ENCODE measurements at regions not wholly inside any gene's neighbourhood (a gene's known extent, or its start where the extent isn't known, plus 50 kb on each side); places are given as distances from the start of the nearest gene placed in this dataset.

- TF ChIP-seq CTCF (IDR thresholded peaks at IDR 0.05; ENCODE audit: low read depth, low read length) (no peak), EZH2phosphoT487 (IDR thresholded peaks at IDR 0.05; ENCODE audit: low read depth) (no peak)
Observed at GRCh38 chr1:173362543-173362942, 114.6 kb upstream of the PRDX6 start.
